ENCODE measurements at regions not wholly inside any gene's neighbourhood (a gene's known extent, or its start where the extent isn't known, plus 50 kb on each side); places are given as distances from the start of the nearest gene placed in this dataset.

- Histone ChIP-seq H3K9me3 (no peaks in the 10 kb centered on the region), H3K4me3 (no peak overlapping the region), H3K36me3 (no peaks in the 10 kb centered on the region), H3K4me1 (peaks cover 10% of the 10 kb centered on the region), H3K27ac (no peak overlapping the region), H3K27me3 (no peaks in the 10 kb centered on the region)
- intact Hi-C loops (cut with DNase I): no loop called here
- DNase-seq (ENCODE audit: extremely low spot score in 2 of 2): no peak
- TF ChIP-seq, protein P1, sequence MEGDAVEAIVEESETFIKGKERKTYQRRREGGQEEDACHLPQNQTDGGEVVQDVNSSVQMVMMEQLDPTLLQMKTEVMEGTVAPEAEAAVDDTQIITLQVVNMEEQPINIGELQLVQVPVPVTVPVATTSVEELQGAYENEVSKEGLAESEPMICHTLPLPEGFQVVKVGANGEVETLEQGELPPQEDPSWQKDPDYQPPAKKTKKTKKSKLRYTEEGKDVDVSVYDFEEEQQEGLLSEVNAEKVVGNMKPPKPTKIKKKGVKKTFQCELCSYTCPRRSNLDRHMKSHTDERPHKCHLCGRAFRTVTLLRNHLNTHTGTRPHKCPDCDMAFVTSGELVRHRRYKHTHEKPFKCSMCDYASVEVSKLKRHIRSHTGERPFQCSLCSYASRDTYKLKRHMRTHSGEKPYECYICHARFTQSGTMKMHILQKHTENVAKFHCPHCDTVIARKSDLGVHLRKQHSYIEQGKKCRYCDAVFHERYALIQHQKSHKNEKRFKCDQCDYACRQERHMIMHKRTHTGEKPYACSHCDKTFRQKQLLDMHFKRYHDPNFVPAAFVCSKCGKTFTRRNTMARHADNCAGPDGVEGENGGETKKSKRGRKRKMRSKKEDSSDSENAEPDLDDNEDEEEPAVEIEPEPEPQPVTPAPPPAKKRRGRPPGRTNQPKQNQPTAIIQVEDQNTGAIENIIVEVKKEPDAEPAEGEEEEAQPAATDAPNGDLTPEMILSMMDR (IDR thresholded peaks at IDR 0.05): no peak
- no peak for TF ChIP-seq POLR2A (IDR thresholded peaks at IDR 0.05)
- no peak for TF ChIP-seq POLR2AphosphoS5 (IDR thresholded peaks at IDR 0.05; ENCODE audit: insufficient read depth in 1 of 2, low read depth in 1 of 2)
Measured at GRCh38 chr7:46170792-46171191, 249.7 kb upstream of the IGFBP3 start.

DNA sequence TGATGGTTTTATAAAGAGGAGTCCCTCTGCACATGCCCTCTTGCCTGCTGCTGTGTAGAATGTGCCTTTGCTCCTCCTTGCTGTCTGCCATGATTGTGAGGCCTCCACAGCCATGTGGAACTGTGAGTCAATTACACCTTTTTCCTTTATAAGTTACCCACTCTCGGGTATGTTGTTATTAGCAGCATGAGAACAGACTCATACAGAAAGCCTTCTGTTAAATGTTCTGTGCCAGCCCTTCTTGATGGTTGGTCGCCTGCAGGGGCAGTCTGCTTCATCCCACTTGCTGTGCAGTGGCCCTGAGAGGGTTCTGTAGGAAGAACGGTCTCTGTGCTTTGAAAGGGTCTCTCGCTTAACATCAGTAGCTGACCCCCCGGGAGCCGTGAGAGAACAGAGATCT is 248.9 kb upstream of the IGFBP3 start:
- peaks cover 10% of the 10 kb centered on the region for H3K4me1 ChIP-seq
- H3K9me3 ChIP-seq: no peaks in the 10 kb centered on the region

DNA sequence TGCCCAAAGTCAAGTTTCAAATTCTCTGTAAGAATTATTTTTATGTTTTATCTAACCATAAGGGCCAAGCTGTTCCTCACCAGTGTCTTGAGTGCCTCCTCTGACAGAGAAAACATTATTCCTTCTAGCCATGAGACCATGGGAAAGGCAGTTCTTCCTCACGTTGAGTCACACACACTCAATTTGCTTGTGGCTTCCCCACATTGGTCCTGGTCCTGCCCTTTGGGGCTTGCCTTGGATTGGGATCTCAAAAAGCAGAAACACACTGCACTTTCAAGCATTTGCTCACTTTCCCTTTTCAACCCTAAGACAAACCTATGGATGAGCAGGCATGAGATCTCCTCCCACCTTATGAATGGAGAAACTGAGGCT is 248.3 kb upstream of the IGFBP3 start:
- no peaks in the 10 kb centered on the region for H3K36me3 ChIP-seq
- no peaks in the 10 kb centered on the region for H3K9me3 ChIP-seq
- intact Hi-C loops (cut with DNase I): no loop called here
- H3K4me1 ChIP-seq: peaks cover 10% of the 10 kb centered on the region
- DNase-seq (ENCODE audit: extremely low spot score in 2 of 2): no peak
- H3K27me3 ChIP-seq: no peaks in the 10 kb centered on the region
- no peak overlapping the region for H3K27ac ChIP-seq
- no peak overlapping the region for H3K4me3 ChIP-seq
- TF ChIP-seq POLR2AphosphoS5 (IDR thresholded peaks at IDR 0.05; ENCODE audit: insufficient read depth in 1 of 2, low read depth in 1 of 2): no peak
- TF ChIP-seq, protein P1 (IDR thresholded peaks at IDR 0.05): no peak
- TF ChIP-seq POLR2A (IDR thresholded peaks at IDR 0.05): no peak

More for the DNA sequence above, 248.9 kb upstream of the IGFBP3 start:
- no peak overlapping the region for H3K27ac ChIP-seq
- DNase-seq (ENCODE audit: extremely low spot score in 2 of 2): no peak
- H3K27me3 ChIP-seq: no peaks in the 10 kb centered on the region
- H3K36me3 ChIP-seq: no peaks in the 10 kb centered on the region
- no peak overlapping the region for H3K4me3 ChIP-seq
- intact Hi-C loops (cut with DNase I): no loop called here
- no peak for TF ChIP-seq POLR2AphosphoS5 (IDR thresholded peaks at IDR 0.05; ENCODE audit: insufficient read depth in 1 of 2, low read depth in 1 of 2)
- TF ChIP-seq POLR2A (IDR thresholded peaks at IDR 0.05): no peak

GRCh38 chr7:46168671-46169383 is 247.8 kb upstream of the IGFBP3 start:
- DNase-seq (ENCODE audit: extremely low spot score in 2 of 2): no peak

DNA sequence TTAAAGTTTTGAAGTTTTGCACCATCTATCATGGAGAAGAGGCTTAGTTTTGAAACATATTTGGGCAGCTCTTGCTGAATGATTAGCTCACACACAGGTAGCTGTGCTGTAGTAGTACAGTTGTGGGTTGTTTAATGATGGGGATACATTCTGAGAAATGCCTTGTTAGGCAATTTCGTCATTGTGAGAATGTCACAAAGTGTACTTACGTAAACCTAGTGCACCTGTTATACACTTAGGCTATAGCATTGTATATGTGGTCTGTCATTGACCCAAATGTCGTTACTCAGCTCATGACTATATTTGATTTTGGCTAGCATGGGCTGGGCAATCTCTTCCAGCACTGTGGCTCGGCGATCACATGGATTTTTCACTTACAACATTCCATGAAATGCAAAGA is 247.2 kb upstream of the IGFBP3 start:
- H3K27ac ChIP-seq: no peak overlapping the region
- intact Hi-C loops (cut with DNase I): no loop called here
- H3K4me1 ChIP-seq: peaks cover 1% of the 10 kb centered on the region
- H3K4me3 ChIP-seq: no peak overlapping the region
- no peaks in the 10 kb centered on the region for H3K9me3 ChIP-seq
- DNase-seq (ENCODE audit: extremely low spot score in 2 of 2): no peak
- H3K36me3 ChIP-seq: no peaks in the 10 kb centered on the region
- no peaks in the 10 kb centered on the region for H3K27me3 ChIP-seq
- TF ChIP-seq POLR2AphosphoS5 (IDR thresholded peaks at IDR 0.05; ENCODE audit: insufficient read depth in 1 of 2, low read depth in 1 of 2) (no peak), POLR2A (IDR thresholded peaks at IDR 0.05) (no peak)
- TF ChIP-seq, protein P1 (IDR thresholded peaks at IDR 0.05): no peak

More at GRCh38 chr7:46168671-46169383, 247.8 kb upstream of the IGFBP3 start:
- Histone ChIP-seq H3K4me3 (no peak overlapping the region), H3K27ac (no peak overlapping the region), H3K9me3 (no peaks in the 10 kb centered on the region), H3K4me1 (peaks cover 7% of the 10 kb centered on the region), H3K27me3 (no peaks in the 10 kb centered on the region), H3K36me3 (no peaks in the 10 kb centered on the region)
- intact Hi-C loops (cut with DNase I): no loop called here
- TF ChIP-seq POLR2AphosphoS5 (IDR thresholded peaks at IDR 0.05; ENCODE audit: insufficient read depth in 1 of 2, low read depth in 1 of 2): no peak
- TF ChIP-seq, protein P1 (IDR thresholded peaks at IDR 0.05): no peak
- TF ChIP-seq POLR2A (IDR thresholded peaks at IDR 0.05): no peak
